Endothelial cell of umbilical vein (primary cell): ENCODE measurements at regions not wholly inside any gene's neighbourhood (a gene's known extent, or its start where the extent isn't known, plus 50 kb on each side); places are given as distances from the start of the nearest gene placed in this dataset.

Experiments
- BruUV-seq: library from RNA; stranded (reverse); fragments of 400-500 nt; replicated peaks from 2 replicates; lab custom pipeline; 2021; lab: Mats Ljungman, UMichigan
- CTCF ChIA-PET: fragments of 300-600, 350-600 bp; sonication (Branson Sonifier 250); formaldehyde crosslinking; loops from one replicate; lab custom pipeline; 2021; ENCODE audit warnings: antibody characterized with exemption, inconsistent platforms; lab: Charles Lee
- POLR2A ChIA-PET: fragments of 300-600, 350-600 bp; sonication (Branson Sonifier 250); formaldehyde crosslinking; loops from one replicate; lab custom pipeline; 2021; ENCODE audit warnings: antibody characterized with exemption, inconsistent platforms; lab: Charles Lee
- DNase-seq: peaks from one replicate; pipeline ENCODE4 v3.0.0-alpha.2; 2011; ENCODE audit warnings: low read depth, low spot score
- FAIRE-seq: peaks from 2 replicates; lab custom pipeline; 2011; peaks lifted over from hg19 to GRCh38; lab: Jason Lieb, UNC
- H2AFZ ChIP-seq: 2 replicates; pipeline ENCODE4 v1.6.0; 2012; ENCODE audit warnings: low read depth, low read length, control low read depth, inconsistent platforms
- H3K27ac ChIP-seq: 2 replicates; pipeline ENCODE4 v1.5.1; 2011; ENCODE audit warnings: low read depth, mild to moderate bottlenecking, control low read depth, low read length, moderate library complexity; ENCODE audit not compliant: insufficient read depth
- H3K27me3 ChIP-seq, 2 experiments: 2 replicates each; pipeline versions ENCODE4 v1.6.0 to v1.6.1; 2011; ENCODE audit warnings: low read length in 2 of 2, mixed read lengths in 1 of 2; ENCODE audit not compliant: control insufficient read depth in 2 of 2, insufficient read depth in 2 of 2
- H3K36me3 ChIP-seq, 2 experiments: 2 replicates in 1 of 2; 3 replicates in 1 of 2; pipeline ENCODE4 v1.5.1; 2011; ENCODE audit warnings: low read length in 2 of 2, mild to moderate bottlenecking in 1 of 2, moderate library complexity in 1 of 2; ENCODE audit not compliant: control insufficient read depth in 2 of 2, insufficient read depth in 2 of 2; ENCODE audit errors: extremely low read depth in 1 of 2
- H3K4me1 ChIP-seq: 3 replicates; pipeline ENCODE4 v1.5.1; 2011; ENCODE audit warnings: mild to moderate bottlenecking, low read length; ENCODE audit not compliant: control insufficient read depth, insufficient read depth; ENCODE audit errors: extremely low read depth
- H3K4me2 ChIP-seq: 2 replicates; pipeline ENCODE4 v1.6.1; 2011; ENCODE audit warnings: low read length, control low read depth, mixed read lengths; ENCODE audit not compliant: insufficient read depth
- H3K4me3 ChIP-seq, 3 experiments: fragments of 200-600 bp in 1 of 3; sonication (generic), shearing (Covaris generic) in 1 of 3; replicated peaks in 1 of 3; 2 replicates each; pipeline ENCODE4 v1.5.1; 2011 to 2016; ENCODE audit warnings: control low read depth in 3 of 3, low read length in 3 of 3, mild to moderate bottlenecking in 2 of 3, inconsistent platforms in 1 of 3, low read depth in 1 of 3, moderate library complexity in 1 of 3; ENCODE audit not compliant: insufficient read depth in 1 of 3
- H3K79me2 ChIP-seq: 2 replicates; pipeline ENCODE4 v1.6.0; 2012; ENCODE audit warnings: low read length, inconsistent platforms; ENCODE audit not compliant: control insufficient read depth, insufficient read depth
- H3K9ac ChIP-seq: replicated peaks from 2 replicates; pipeline ENCODE3; 2011; ENCODE audit warnings: low read length, control low read depth; ENCODE audit not compliant: insufficient read depth; ENCODE audit errors: extremely low read depth
- H3K9me1 ChIP-seq: replicated peaks from 3 replicates; pipeline ENCODE4 v1.6.0; 2011; ENCODE audit warnings: mild to moderate bottlenecking, low read length; ENCODE audit not compliant: control insufficient read depth, insufficient read depth; ENCODE audit errors: extremely low read depth
- H3K9me3 ChIP-seq: replicated peaks from 2 replicates; pipeline ENCODE4 v1.5.1; 2012; ENCODE audit warnings: low read length, inconsistent platforms; ENCODE audit not compliant: control insufficient read depth, insufficient read depth
- H4K20me1 ChIP-seq: replicated peaks from 2 replicates; pipeline ENCODE3; 2011; ENCODE audit warnings: mild to moderate bottlenecking, low read length; ENCODE audit not compliant: control insufficient read depth, insufficient read depth; ENCODE audit errors: extremely low read depth
- CTCF ChIP-seq, 2 donors: IDR thresholded peaks; 1 replicate in 1 of 2; 2 replicates in 1 of 2; pipeline ENCODE4 v1.5.1; 2011; ENCODE audit warnings: low read length in 2 of 2, mild to moderate bottlenecking in 2 of 2, moderate library complexity in 2 of 2, control low read depth in 1 of 2, inconsistent platforms in 1 of 2, low read depth in 1 of 2; ENCODE audit not compliant: insufficient read depth in 1 of 2; ENCODE audit errors: extremely low read depth in 1 of 2
- EZH2 ChIP-seq: IDR thresholded peaks from 2 replicates; pipeline ENCODE4 v1.6.1; 2012; ENCODE audit warnings: borderline replicate concordance, low read depth, mild to moderate bottlenecking, moderate library complexity, low read length, inconsistent platforms; ENCODE audit not compliant: severe bottlenecking
- FOS ChIP-seq: IDR thresholded peaks from 2 replicates; pipeline ENCODE4 v1.6.1; 2011; ENCODE audit warnings: mild to moderate bottlenecking, low read length, moderate library complexity, borderline replicate concordance; ENCODE audit not compliant: insufficient read depth
- GATA2 ChIP-seq: IDR thresholded peaks from 2 replicates; pipeline ENCODE4 v1.7.0; 2011; ENCODE audit warnings: low read depth, mild to moderate bottlenecking, moderate library complexity, mixed read lengths, low read length; ENCODE audit not compliant: insufficient read length, insufficient read depth
- JUN ChIP-seq: IDR thresholded peaks from 2 replicates; pipeline ENCODE4 v1.6.1; 2011; ENCODE audit warnings: borderline replicate concordance, low read depth; ENCODE audit not compliant: insufficient read length, insufficient read depth
- MYC ChIP-seq: IDR thresholded peaks from one replicate; pipeline ENCODE4 v1.6.1; 2011; ENCODE audit warnings: mild to moderate bottlenecking, low read depth, low read length
- POLR2A ChIP-seq: IDR thresholded peaks from 2 replicates; pipeline ENCODE4 v1.6.1; 2012; ENCODE audit warnings: low read depth, mild to moderate bottlenecking, control low read depth, low read length
- POLR2AphosphoS5 ChIP-seq: IDR thresholded peaks from 2 replicates; pipeline ENCODE4 v1.6.1; 2012; ENCODE audit warnings: low read depth, mild to moderate bottlenecking, control low read depth, low read length, moderate library complexity; ENCODE audit not compliant: insufficient read depth
- dilution Hi-C: fragments of 300-500 bp; cut with MboI; formaldehyde crosslinking; loops from one replicate; pipeline ENCODE4 v1.15.0; 2019; ENCODE audit warnings: low sequenced_read_pairs; ENCODE audit not compliant: extremely low pct_ligation_motif_present
- intact Hi-C: fragments of 100-400 bp; cut with micrococcal nuclease; formaldehyde crosslinking; loops from one replicate; pipeline ENCODE4 v1.10.0; 2022
- TF ChIP-seq, protein P1 (sequence below): IDR thresholded peaks from 2 replicates; pipeline ENCODE4 v1.6.1; 2011; ENCODE audit not compliant: insufficient read depth, insufficient read length

DNA sequence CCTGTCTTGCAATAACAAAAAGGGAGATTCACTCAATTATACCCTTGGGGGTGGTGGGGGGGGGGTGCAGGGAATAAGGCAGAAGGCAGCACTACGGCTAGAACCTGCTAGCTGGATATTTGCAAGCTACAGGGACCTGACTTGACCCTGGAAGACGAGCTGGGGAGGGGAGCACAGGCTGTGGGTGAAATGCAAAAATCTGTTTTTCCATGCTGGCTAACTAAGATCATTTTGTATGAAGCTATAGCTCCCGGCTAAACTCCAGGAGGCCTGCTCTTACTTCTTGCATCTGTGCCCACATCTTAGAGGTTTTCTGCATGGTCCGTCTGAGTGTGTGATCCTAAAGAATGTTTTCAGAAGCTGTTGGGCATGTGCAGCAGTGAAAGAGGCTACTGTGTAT is 106.6 kb downstream of the EBLN1 start:
- Histone ChIP-seq H3K9me3 (no peaks in the 10 kb centered on the region), H3K27me3 (no peaks in the 10 kb centered on the region), H4K20me1 (no peaks in the 10 kb centered on the region), H3K4me2 (no peak overlapping the region), H3K4me3 (no peak overlapping the region), H3K79me2 (no peaks in the 10 kb centered on the region), H3K9me1 (no peaks in the 10 kb centered on the region), H3K36me3 (no peaks in the 10 kb centered on the region), H2AFZ (no peak overlapping the region), H3K9ac (no peak overlapping the region), H3K4me1 (no peaks in the 10 kb centered on the region), H3K27ac (no peak overlapping the region)
- no peak for TF ChIP-seq GATA2
- no peak for TF ChIP-seq CTCF (IDR thresholded peaks at IDR 0.05; ENCODE audit: extremely low read depth in 1 of 2, insufficient read depth in 1 of 2, low read depth in 1 of 2, low read length in 2 of 2)
- TF ChIP-seq MYC, result no peak
- TF ChIP-seq POLR2A, result no peak
- no peak for TF ChIP-seq JUN
- TF ChIP-seq EZH2, result no peak
- TF ChIP-seq, protein P1, sequence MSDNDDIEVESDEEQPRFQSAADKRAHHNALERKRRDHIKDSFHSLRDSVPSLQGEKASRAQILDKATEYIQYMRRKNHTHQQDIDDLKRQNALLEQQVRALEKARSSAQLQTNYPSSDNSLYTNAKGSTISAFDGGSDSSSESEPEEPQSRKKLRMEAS, result no peak
- TF ChIP-seq FOS, result no peak
- no peak for TF ChIP-seq POLR2AphosphoS5
- ChIA-PET CTCF (no interaction called here), POLR2A (no interaction called here)
- DNase-seq, result no peak
- intact Hi-C loops (no loop called here), dilution Hi-C loops (no loop called here)
- FAIRE-seq, result no peak
- BruUV-seq, result no TSS peak
